GM18867 (cell line): ENCODE measurements at regions not wholly inside any gene's neighbourhood (a gene's known extent, or its start where the extent isn't known, plus 50 kb on each side); places are given as distances from the start of the nearest gene placed in this dataset.

Experiments
- ATAC-seq: cut with Tn5 transposase; IDR thresholded peaks from one replicate; pipeline ENCODE4 v1.9.1; 2021; ENCODE audit warnings: mild to moderate bottlenecking, moderate library complexity; ENCODE audit not compliant: unreplicated experiment

- ATAC-seq = peak; percentile 74
These were observed 547.0 kb downstream of the ARAP2 start for GRCh38 chr4:35697210-35697736.

GRCh38 chr4:35700663-35701062 is 543.7 kb downstream of the ARAP2 start:
- no peak for ATAC-seq

GRCh38 chr4:35709080-35709479 is 535.2 kb downstream of the ARAP2 start:
- ATAC-seq = no peak

- ATAC-seq = no peak
These were observed 534.0 kb downstream of the ARAP2 start for GRCh38 chr4:35710343-35710742.

GRCh38 chr4:35711127-35711526 is 533.2 kb downstream of the ARAP2 start:
- no peak for ATAC-seq

- ATAC-seq = no peak
These were observed 520.3 kb downstream of the ARAP2 start for GRCh38 chr4:35723973-35724372.

GRCh38 chr4:35725131-35725530 is 519.2 kb downstream of the ARAP2 start:
- peak; percentile 67 for ATAC-seq

GRCh38 chr4:35730414-35730813 is 513.9 kb downstream of the ARAP2 start:
- ATAC-seq = no peak

- peak; percentile 70 for ATAC-seq
These were observed 509.8 kb downstream of the ARAP2 start for GRCh38 chr4:35734381-35735098.

- no peak for ATAC-seq
These were observed 505.0 kb downstream of the ARAP2 start for GRCh38 chr4:35739308-35739707.

GRCh38 chr4:35754047-35754446 is 490.3 kb downstream of the ARAP2 start:
- ATAC-seq = no peak

- ATAC-seq = no peak
These were observed 486.5 kb downstream of the ARAP2 start for GRCh38 chr4:35757836-35758235.

GRCh38 chr4:35760807-35761206 is 483.5 kb downstream of the ARAP2 start:
- ATAC-seq = no peak

- no peak for ATAC-seq
These were observed 472.7 kb downstream of the ARAP2 start for GRCh38 chr4:35771571-35771970.

GRCh38 chr4:35772291-35772690 is 472.0 kb downstream of the ARAP2 start:
- ATAC-seq = no peak

- no peak for ATAC-seq
These were observed 454.3 kb downstream of the ARAP2 start for GRCh38 chr4:35789899-35790574.

- no peak for ATAC-seq
These were observed 451.1 kb downstream of the ARAP2 start for GRCh38 chr4:35793045-35793722.

- no peak for ATAC-seq
These were observed 450.5 kb downstream of the ARAP2 start for GRCh38 chr4:35793766-35794165.

GRCh38 chr4:35800669-35801068 is 443.6 kb downstream of the ARAP2 start:
- ATAC-seq = no peak

- no peak for ATAC-seq
These were observed 441.7 kb downstream of the ARAP2 start for GRCh38 chr4:35802644-35803043.

GRCh38 chr4:35818520-35818919 is 425.8 kb downstream of the ARAP2 start:
- no peak for ATAC-seq

- ATAC-seq = no peak
These were observed 424.3 kb downstream of the ARAP2 start for GRCh38 chr4:35820003-35820402.
